Thyroid gland (tissue), 4 donors: ENCODE measurements at regions not wholly inside any gene's neighbourhood (a gene's known extent, or its start where the extent isn't known, plus 50 kb on each side); places are given as distances from the start of the nearest gene placed in this dataset.

Experiments
- DNase-seq, 2 donors: peaks; one replicate each; pipeline ENCODE4 v3.0.0-alpha.2; 2019
- H3K27ac ChIP-seq, 3 donors: fragments of 200-600 bp; sonication (generic); 1 replicate in 2 of 3; 2 replicates in 1 of 3; pipeline ENCODE4 v1.5.1; 2016 to 2019; ENCODE audit warnings: mild to moderate bottlenecking in 1 of 3, moderate library complexity in 1 of 3
- H3K27me3 ChIP-seq: fragments of 200-600 bp; sonication (generic); one replicate; pipeline ENCODE4 v1.5.1; 2019
- H3K36me3 ChIP-seq, 2 donors: fragments of 200-600 bp; sonication (generic); one replicate each; pipeline ENCODE4 v1.5.1; 2016 to 2019
- H3K4me1 ChIP-seq, 2 donors: fragments of 200-600 bp; sonication (generic); one replicate each; pipeline ENCODE4 v1.5.1; 2017 to 2019
- H3K4me3 ChIP-seq, 3 donors: fragments of 200-600 bp; sonication (generic); replicated peaks in 1 of 3; 1 replicate in 2 of 3; 2 replicates in 1 of 3; pipeline ENCODE4 v1.5.1; 2016; ENCODE audit warnings: mild to moderate bottlenecking in 1 of 3
- H3K9me3 ChIP-seq: fragments of 200-600 bp; sonication (generic); one replicate; pipeline ENCODE4 v1.5.1; 2017
- POLR2A ChIP-seq, 2 donors: fragments of 450-650 bp; IDR thresholded peaks; one replicate each; pipeline ENCODE4 v1.6.1; 2017; ENCODE audit warnings: antibody characterized with exemption in 2 of 2, mild to moderate bottlenecking in 2 of 2, moderate library complexity in 1 of 2
- WGBS, 2 donors: methylation state at CpG; one replicate each; pipeline ENCODE4 v1.1.5; 2017; 5-methylcytosine and 5-hydroxymethylcytosine counted together
- intact Hi-C: fragments of 100-400 bp; cut with DNase I; formaldehyde crosslinking; loops from one replicate; pipeline ENCODE4 v1.15.1; 2023
- TF ChIP-seq, protein P1 (sequence below), 6 experiments: fragments of 200-600 bp in 3 of 6; fragments of 450-650 bp in 3 of 6; sonication (generic) in 3 of 6; IDR thresholded peaks; one replicate each; pipeline ENCODE4 v1.5.1; 2016 to 2019; ENCODE audit warnings: antibody characterized with exemption in 6 of 6, mild to moderate bottlenecking in 2 of 6, inconsistent platforms in 1 of 6, moderate library complexity in 1 of 6

- Histone ChIP-seq H3K4me3 (no peak overlapping the region), H3K27me3 (no peaks in the 10 kb centered on the region), H3K9me3 (no peaks in the 10 kb centered on the region), H3K36me3 (no peaks in the 10 kb centered on the region), H3K27ac (no peak overlapping the region), H3K4me1 (no peaks in the 10 kb centered on the region)
- WGBS, 2 donors = 93 to 97% methylated on average over 3 of the region's 3 CpGs
- intact Hi-C loops = no loop called here
- DNase-seq = no peak
- no peak for TF ChIP-seq POLR2A (IDR thresholded peaks at IDR 0.05)
- TF ChIP-seq, protein P1, sequence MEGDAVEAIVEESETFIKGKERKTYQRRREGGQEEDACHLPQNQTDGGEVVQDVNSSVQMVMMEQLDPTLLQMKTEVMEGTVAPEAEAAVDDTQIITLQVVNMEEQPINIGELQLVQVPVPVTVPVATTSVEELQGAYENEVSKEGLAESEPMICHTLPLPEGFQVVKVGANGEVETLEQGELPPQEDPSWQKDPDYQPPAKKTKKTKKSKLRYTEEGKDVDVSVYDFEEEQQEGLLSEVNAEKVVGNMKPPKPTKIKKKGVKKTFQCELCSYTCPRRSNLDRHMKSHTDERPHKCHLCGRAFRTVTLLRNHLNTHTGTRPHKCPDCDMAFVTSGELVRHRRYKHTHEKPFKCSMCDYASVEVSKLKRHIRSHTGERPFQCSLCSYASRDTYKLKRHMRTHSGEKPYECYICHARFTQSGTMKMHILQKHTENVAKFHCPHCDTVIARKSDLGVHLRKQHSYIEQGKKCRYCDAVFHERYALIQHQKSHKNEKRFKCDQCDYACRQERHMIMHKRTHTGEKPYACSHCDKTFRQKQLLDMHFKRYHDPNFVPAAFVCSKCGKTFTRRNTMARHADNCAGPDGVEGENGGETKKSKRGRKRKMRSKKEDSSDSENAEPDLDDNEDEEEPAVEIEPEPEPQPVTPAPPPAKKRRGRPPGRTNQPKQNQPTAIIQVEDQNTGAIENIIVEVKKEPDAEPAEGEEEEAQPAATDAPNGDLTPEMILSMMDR (IDR thresholded peaks at IDR 0.05) = no peak
These were observed 298.1 kb upstream of the PLXNA2 start for GRCh38 chr1:208542309-208542708.

DNA sequence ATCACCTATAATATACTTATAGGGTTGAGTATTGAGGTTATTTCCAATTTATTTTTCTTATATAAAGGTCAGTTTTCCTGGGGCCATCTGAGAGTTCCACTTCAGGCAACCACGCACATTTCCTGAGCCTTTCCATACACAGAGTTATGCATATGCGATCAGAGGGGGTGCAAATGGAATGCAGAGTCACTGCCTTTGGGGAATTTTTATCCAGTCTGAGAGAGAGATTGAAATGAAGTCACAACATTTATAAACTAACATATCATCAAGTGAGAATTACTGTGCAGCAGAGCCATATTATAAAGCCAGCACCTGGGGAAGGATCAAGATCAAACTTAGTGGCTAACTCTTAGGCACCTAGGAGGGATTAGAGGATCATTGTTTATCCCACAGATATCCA lies 299.9 kb upstream of the PLXNA2 start:
- 75 to 90% methylated on average over 2 of the region's 2 CpGs for WGBS, 2 donors
- H3K9me3 ChIP-seq = no peaks in the 10 kb centered on the region
- no peak for DNase-seq
- intact Hi-C loops = no loop called here
- H3K36me3 ChIP-seq = no peaks in the 10 kb centered on the region
- TF ChIP-seq, protein P1 (IDR thresholded peaks at IDR 0.05) = no peak
- TF ChIP-seq POLR2A (IDR thresholded peaks at IDR 0.05) = no peak
- no peak overlapping the region for H3K4me3 ChIP-seq
- no peak overlapping the region for H3K27ac ChIP-seq
- H3K27me3 ChIP-seq = no peaks in the 10 kb centered on the region
- H3K4me1 ChIP-seq = no peaks in the 10 kb centered on the region

DNA sequence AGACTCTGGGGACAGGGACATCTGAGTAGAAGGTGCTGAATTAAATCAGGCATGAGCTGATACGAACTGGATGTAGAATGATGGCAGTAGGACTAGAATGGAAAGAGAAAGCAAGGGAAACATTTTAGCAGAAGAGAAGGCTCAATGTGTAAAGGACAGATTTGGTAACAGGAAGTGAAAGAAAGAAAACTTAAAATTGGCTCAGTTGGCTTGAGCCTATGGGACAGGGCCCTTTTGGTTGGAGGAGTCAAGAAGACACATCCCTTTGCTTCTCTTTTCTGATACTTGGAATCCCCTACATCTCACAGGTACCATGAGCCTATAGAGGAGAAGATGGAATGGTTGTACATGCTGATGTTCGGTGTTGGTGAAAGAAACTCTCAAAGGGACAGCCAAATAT lies 300.6 kb upstream of the PLXNA2 start:
- no peaks in the 10 kb centered on the region for H3K36me3 ChIP-seq
- H3K4me3 ChIP-seq = no peak overlapping the region
- 88 to 96% methylated on average over 2 of the region's 2 CpGs for WGBS, 2 donors
- TF ChIP-seq POLR2A (IDR thresholded peaks at IDR 0.05) = no peak
- TF ChIP-seq, protein P1 (IDR thresholded peaks at IDR 0.05) = no peak
- intact Hi-C loops = no loop called here
- DNase-seq = no peak
- H3K27ac ChIP-seq = no peak overlapping the region
- H3K27me3 ChIP-seq = no peaks in the 10 kb centered on the region
- H3K9me3 ChIP-seq = no peaks in the 10 kb centered on the region
- no peaks in the 10 kb centered on the region for H3K4me1 ChIP-seq

DNA sequence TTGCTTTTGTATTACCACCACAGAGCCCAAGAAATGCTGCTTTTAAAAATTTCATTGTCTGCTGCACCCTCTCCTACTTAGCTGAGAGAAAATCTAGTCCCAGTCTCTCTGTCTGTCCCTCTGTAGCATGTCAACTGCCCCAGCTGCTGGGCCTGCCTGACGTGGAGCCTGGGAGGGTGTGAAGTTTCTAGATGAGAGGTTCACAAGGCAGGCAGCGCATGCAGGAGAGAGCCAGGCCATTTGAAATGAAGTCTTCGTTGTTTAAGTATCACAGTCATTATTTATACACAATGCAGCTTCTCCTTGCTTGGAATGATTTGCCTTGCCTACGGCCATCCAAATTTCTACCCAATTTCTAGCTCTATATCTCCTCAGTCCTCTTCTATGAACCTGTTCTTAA lies 306.8 kb upstream of the PLXNA2 start:
- H3K27me3 ChIP-seq = no peaks in the 10 kb centered on the region
- H3K9me3 ChIP-seq = no peaks in the 10 kb centered on the region
- intact Hi-C loops = no loop called here
- no peak for DNase-seq
- H3K36me3 ChIP-seq = no peaks in the 10 kb centered on the region
- TF ChIP-seq, protein P1 (IDR thresholded peaks at IDR 0.05) = no peak
- TF ChIP-seq POLR2A (IDR thresholded peaks at IDR 0.05) = no peak
- 89 to 93% methylated on average over 4 of the region's 4 CpGs for WGBS, 2 donors
- no peaks in the 10 kb centered on the region for H3K4me1 ChIP-seq
- H3K27ac ChIP-seq = no peak overlapping the region
- no peak overlapping the region for H3K4me3 ChIP-seq

DNA sequence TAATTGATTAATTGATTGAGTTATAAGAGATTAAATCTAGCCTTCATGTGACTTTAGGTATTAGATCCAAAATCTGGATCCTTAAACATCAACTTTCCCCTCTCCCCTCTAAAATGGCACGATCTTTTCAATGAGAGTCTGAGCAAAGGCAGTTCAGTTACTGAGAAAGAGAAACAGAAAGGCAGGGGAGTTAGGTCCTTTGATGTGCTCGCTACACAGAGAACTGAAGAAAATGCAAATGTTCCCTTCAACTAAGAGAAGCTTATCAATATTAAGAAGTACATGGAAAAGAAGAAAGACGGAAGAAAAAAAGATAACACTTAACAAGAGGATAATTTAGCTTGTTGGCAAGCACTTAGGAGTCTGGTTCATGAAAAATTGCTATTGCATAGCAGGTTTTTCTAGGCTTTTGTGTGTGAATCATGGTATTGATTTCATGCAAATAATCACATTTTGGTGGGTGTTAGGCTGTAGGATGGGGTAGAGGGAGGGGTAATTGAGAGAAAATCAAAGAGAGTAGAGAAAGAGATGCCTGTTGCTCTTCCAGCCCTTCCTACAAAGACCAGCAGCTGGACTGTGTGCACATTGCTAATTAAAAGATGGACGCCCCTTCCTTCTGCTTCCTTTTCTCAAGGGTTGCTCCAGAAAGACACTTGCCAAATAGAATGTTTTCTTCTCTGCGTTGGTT lies 307.6 kb upstream of the PLXNA2 start:
- Histone ChIP-seq H3K27ac (no peak overlapping the region), H3K27me3 (no peaks in the 10 kb centered on the region), H3K36me3 (no peaks in the 10 kb centered on the region), H3K9me3 (no peaks in the 10 kb centered on the region), H3K4me3 (no peak overlapping the region), H3K4me1 (no peaks in the 10 kb centered on the region)
- intact Hi-C loops = no loop called here
- WGBS, 2 donors = 79 to 81% methylated on average over 5 of the region's 5 CpGs
- DNase-seq = no peak
- TF ChIP-seq POLR2A (IDR thresholded peaks at IDR 0.05) = no peak
- TF ChIP-seq, protein P1 (IDR thresholded peaks at IDR 0.05) = no peak
